NCI-H345 (cell line): ENCODE measurements at regions not wholly inside any gene's neighbourhood (a gene's known extent, or its start where the extent isn't known, plus 50 kb on each side); places are given as distances from the start of the nearest gene placed in this dataset.

Experiments used
- DNase-seq: peaks from one replicate; lab custom pipeline; 2025; lab: John Stamatoyannopoulos, UW

DNA sequence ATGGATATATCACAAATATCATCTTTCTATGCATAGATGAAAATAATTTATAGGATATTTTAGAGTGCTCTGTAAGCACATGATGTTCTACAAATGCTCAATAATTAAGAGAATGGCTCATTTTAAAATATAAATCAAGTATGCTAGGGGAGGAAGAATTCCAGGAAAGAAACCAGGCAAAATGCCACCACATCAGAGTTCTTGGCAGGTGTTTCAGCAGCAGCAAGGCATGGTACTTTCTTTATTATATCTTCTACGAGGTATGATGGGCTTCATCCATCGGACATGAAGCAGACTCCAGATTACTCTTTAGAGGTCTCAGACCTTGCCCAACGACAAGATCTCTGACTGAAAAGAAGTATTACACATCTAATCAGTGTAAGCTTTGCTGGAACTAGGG is 316.3 kb upstream of the ARRDC3 start:
- DNase-seq: no peak

DNA sequence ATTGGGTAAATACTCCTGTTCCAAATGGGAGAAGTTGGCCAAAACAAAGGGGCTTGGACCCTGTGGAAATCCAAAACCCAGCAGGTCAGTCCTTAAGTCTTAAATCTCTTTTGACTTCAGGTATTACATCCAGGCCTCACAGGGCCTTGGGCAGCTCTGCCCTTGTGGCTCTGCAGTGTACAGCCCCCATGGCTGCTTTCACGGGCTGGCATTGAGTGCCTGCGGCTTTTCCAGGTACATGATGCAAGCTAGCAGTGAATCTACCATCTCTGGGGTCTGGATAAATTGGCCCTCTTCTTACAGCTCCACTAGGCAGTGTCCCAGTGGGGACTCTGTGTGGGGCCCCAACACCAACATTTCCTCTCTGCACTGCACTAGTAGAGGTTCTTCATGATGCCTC is 308.5 kb upstream of the ARRDC3 start:
- no peak for DNase-seq

GRCh38 chr5:91690921-91691320 is 307.8 kb upstream of the ARRDC3 start:
- DNase-seq: no peak

GRCh38 chr5:91687430-91687829 is 304.3 kb upstream of the ARRDC3 start:
- DNase-seq: no peak

DNA sequence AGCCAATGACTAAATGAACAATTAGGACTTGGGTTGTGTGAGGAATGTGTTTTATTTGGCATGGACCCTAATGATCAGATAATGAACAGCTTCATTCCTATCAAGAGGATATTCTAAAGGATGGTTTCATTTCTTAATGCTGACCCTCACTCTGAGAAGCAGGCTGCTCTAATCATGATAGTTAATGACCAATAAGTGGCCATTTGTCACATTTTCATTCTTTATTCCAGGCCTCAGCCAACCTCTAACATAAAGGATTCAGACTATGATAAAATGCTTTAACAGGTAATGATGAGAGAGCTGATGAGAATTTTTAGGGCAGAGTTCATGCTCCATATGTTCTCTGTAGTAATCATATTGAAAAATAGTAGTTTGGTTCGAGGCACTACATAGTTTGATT is 301.5 kb upstream of the ARRDC3 start:
- no peak for DNase-seq

DNA sequence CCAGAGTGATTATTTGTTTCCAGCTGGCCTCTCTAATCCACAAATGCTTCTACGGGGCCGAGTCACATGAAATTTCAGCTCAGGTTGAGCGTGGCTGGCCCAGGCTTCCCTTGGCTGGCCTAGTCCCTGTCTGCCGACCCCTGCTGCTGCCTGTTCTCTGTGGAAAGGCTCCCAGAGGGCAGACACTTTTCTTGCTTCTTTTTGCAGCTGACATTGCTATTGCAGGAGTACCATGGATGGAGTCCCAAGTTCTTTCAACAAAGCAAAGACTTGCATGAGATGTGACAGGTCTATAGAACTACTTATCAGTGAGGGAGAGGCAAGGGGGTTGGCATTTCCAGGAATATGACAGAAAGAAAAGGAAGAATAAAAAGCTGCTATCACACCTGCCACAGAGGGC is 287.4 kb upstream of the ARRDC3 start:
- no peak for DNase-seq

- DNase-seq: no peak
These were observed 287.0 kb upstream of the ARRDC3 start for GRCh38 chr5:91670122-91670521.

DNA sequence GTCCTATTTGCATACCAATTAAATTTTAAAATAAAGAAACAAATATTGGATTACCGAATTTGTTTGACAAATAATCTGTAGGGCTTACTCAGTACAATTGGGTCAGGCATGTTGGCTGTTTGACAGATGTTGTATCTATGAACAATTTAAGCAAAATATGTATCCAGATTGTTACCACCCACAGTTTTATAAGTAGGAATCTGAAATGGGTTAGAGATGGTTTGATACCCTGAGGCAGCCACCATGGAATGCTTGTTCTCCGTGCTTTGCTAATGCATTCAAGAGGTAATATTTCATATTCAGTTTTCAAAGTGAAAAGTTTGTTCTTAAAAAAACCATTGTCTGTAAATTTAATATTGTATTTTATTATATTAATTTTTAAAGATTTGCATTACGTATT is 285.1 kb upstream of the ARRDC3 start:
- no peak for DNase-seq

- DNase-seq: no peak
These were observed 269.6 kb upstream of the ARRDC3 start for GRCh38 chr5:91652678-91653077.

- peak; percentile 42 for DNase-seq
These were observed 268.6 kb upstream of the ARRDC3 start for GRCh38 chr5:91651704-91652103.

DNA sequence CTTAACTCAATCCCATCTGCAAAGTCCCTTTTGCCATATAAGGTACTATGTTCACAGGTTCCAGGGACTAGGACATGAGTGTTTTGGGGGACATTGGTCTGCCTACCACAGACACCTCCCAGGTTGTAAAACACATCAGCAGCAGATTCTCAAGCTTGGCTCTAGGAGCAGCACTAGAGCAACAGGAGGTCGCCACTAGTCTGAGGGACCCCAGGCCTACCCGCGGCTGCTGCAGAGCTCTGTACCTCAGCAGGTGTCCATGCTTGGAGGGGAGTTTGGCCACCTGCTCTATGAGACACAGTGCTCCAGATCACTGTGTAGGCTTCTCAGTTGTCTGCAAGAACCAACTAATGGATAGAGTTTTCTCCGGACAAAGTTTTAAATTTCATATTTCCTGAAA is 262.2 kb upstream of the ARRDC3 start:
- DNase-seq: no peak

DNA sequence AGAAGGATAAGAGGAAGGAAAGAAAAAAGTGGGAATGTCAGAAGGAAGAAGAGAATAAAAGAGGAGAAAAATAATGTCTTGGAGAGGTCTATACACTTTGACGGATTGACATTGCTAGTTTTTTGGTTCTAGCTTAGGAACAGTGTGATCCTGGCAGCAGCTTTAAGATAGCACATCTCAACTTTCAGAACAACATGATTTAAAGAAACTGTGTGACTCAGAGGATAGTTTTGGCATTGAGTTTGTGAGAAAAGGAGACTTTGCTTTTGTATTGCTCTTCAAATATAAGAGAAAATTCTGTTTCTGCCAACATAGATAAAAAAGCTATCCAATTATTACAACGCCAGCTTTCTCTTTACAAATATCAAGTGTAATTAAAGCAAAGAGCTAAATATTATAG is 260.7 kb upstream of the ARRDC3 start:
- DNase-seq: no peak

DNA sequence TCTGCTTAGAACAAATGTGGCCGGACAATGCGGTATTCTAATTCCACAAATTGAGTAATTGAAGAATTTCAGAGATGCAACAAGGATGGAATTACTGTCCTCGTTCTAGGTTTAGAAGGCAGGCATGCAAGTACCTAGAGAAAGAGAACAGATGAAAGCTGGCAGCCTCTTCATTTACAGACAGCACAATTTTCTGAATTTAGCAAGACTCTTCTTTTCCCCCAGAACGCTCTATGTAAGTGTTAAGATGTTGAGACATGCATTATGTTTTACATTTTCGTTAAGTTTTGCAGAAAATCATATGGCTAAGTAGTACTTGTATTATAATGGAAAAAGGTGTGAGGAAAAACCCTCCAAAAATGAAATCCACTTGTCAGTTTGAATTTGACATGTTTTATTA is 259.5 kb upstream of the ARRDC3 start:
- no peak for DNase-seq

GRCh38 chr5:91641730-91642350 is 258.7 kb upstream of the ARRDC3 start:
- peak; percentile 34 for DNase-seq

GRCh38 chr5:91639744-91640143 is 256.6 kb upstream of the ARRDC3 start:
- DNase-seq: no peak

GRCh38 chr5:91638010-91638409 is 254.9 kb upstream of the ARRDC3 start:
- no peak for DNase-seq

- DNase-seq: no peak
These were observed 253.0 kb upstream of the ARRDC3 start for GRCh38 chr5:91635950-91636734.

DNA sequence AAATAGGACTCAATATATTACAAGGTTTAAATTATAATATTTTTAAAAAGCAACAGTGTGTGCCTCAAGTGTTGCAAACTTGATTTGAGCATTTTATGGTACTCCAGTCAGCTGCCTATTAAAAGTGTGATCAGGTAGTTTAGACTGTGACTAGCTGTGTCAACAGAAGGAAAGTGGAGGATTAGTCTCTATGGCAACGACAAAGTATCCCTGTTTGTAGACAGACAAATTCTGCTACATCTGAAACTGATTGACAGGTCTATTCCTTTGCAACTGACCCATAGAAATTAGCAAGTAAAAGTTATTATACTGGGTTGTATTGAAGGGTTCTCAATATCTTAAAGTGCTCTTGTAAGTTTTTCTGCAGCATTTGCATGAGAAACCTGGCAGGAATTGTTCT is 249.8 kb upstream of the ARRDC3 start:
- DNase-seq: peak; percentile 42

GRCh38 chr5:91611746-91612145 is 228.6 kb upstream of the ARRDC3 start:
- no peak for DNase-seq

DNA sequence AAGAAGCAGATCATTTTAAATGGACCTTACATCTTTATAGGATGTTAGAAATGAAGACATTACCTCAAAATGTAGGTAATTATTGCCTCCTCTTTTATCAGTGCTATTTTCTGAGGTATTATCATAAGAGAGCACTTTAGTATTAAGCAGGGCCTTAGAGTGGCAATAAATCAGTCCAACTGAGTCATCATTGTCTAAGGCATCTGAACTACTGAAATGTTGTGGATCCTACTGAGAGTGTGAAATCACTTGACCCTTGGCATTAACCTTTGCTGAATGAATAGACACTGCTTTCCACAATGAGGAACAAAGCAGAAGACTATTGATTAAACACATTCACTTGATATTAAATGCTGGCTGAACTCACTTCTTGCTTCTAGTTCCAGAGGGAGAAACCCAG is 224.6 kb upstream of the ARRDC3 start:
- DNase-seq: no peak

DNA sequence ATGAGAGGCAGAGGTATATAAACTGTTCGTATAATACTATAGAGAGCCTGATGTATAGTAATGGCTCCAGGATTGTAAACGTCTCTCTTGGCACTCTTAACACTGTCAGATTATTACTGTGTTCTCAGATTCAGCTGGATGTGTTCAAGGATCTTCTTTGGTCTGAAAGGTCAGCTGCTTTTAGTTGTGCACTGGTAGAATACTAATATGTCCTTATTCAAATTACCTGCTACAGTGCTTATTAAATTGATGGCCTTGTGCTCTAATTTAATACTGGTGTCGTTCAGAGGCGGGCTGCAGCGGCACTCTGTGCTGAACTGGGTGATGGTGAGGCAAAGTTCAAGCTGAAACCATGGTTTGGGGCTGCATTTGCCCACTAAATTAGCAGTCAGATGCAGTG is 216.7 kb upstream of the ARRDC3 start:
- no peak for DNase-seq

- DNase-seq: peak; percentile 83
These were observed 215.1 kb upstream of the ARRDC3 start for GRCh38 chr5:91598216-91598615.

GRCh38 chr5:91595424-91595823 is 212.3 kb upstream of the ARRDC3 start:
- no peak for DNase-seq

GRCh38 chr5:91591076-91591475 is 208.0 kb upstream of the ARRDC3 start:
- DNase-seq: no peak
